KMS-11 (cell line): ENCODE measurements at regions not wholly inside any gene's neighbourhood (a gene's known extent, or its start where the extent isn't known, plus 50 kb on each side); places are given as distances from the start of the nearest gene placed in this dataset.

Experiments
- H2AFZ ChIP-seq: fragments of 200-600 bp; sonication (generic); 2 replicates; pipeline ENCODE4 v1.6.1; 2016; ENCODE audit warnings: antibody characterized with exemption, mixed run types, low read depth
- H3K27ac ChIP-seq: fragments of 200-600 bp; sonication (generic); 2 replicates; pipeline ENCODE4 v1.6.1; 2016; ENCODE audit warnings: mild to moderate bottlenecking, mixed run types
- H3K27me3 ChIP-seq: fragments of 200-600 bp; sonication (generic); 2 replicates; pipeline ENCODE4 v1.6.1; 2017; ENCODE audit warnings: mild to moderate bottlenecking, low read depth, mixed run types, moderate library complexity; ENCODE audit not compliant: insufficient read depth
- H3K36me3 ChIP-seq: fragments of 200-600 bp; sonication (generic); 2 replicates; pipeline ENCODE4 v1.6.1; 2017; ENCODE audit warnings: mild to moderate bottlenecking, mixed run types; ENCODE audit not compliant: insufficient read depth
- H3K4me1 ChIP-seq: fragments of 200-600 bp; sonication (generic); 2 replicates; pipeline ENCODE4 v1.6.1; 2016; ENCODE audit warnings: mild to moderate bottlenecking, low read depth, mixed run types; ENCODE audit not compliant: poor library complexity, severe bottlenecking
- H3K4me2 ChIP-seq: fragments of 200-600 bp; sonication (generic); 2 replicates; pipeline ENCODE4 v1.7.0; 2016; ENCODE audit warnings: mild to moderate bottlenecking, mixed run types
- H3K4me3 ChIP-seq: fragments of 200-600 bp; sonication (generic); IDR thresholded peaks from 2 replicates; pipeline ENCODE4 v1.6.1; 2017; ENCODE audit warnings: low read depth, low read length, mixed read lengths; ENCODE audit not compliant: insufficient read depth
- H3K79me2 ChIP-seq: fragments of 200-600 bp; sonication (generic); 2 replicates; pipeline ENCODE4 v1.6.1; 2016; ENCODE audit warnings: low read depth, mixed run types; ENCODE audit not compliant: insufficient read depth
- H3K9ac ChIP-seq: fragments of 200-600 bp; sonication (generic); 2 replicates; pipeline ENCODE4 v1.6.1; 2016; ENCODE audit warnings: mild to moderate bottlenecking, mixed run types
- H4K20me1 ChIP-seq: fragments of 200-600 bp; sonication (generic); 2 replicates; pipeline ENCODE4 v1.6.1; 2016; ENCODE audit warnings: mild to moderate bottlenecking, mixed run types; ENCODE audit not compliant: insufficient read depth
- TF ChIP-seq, protein P1 (sequence below): fragments of 200-600 bp; sonication (generic); conservative IDR thresholded peaks from 2 replicates; pipeline ENCODE4 v1.6.1; 2017; ENCODE audit warnings: low read depth, mild to moderate bottlenecking, antibody characterized with exemption, low read length, moderate library complexity, mixed read lengths

DNA sequence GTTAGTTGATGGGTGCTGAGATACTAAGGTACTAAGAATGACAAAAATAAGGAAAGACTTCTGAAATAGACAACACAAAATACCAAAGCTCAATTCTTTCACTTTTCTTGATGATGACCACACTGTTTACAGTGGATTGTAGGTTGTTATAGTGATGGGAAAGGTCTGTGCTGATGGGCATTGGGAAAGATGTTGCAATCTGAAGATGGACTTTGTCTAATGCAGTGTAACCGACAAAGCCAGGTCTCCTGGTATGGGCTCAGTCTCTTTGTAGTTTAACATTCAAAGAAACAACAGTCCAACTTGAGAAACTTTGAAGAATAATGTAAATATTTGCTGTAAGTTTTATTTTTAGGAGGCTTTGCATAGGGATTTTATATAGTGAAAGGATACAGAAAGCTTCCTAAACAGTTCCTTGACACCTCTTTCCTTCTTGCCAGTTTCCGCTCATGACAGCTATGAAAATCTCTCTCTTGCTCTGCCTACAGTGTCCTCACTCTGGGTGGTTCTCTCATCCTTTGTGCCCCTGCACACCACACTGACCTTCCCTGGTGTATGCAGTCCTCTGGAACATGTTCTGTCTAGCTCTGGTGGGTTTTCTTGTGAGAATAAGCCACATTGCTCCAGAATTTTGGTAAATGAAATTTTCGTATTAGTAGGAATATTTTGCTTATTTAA, 172.2 kb downstream of the KCNRG start:
- no peak overlapping the region for H3K4me3 ChIP-seq
- no peaks in the 10 kb centered on the region for H4K20me1 ChIP-seq
- no peak overlapping the region for H2AFZ ChIP-seq
- H3K27ac ChIP-seq = no peak overlapping the region
- no peak overlapping the region for H3K9ac ChIP-seq
- no peaks in the 10 kb centered on the region for H3K4me1 ChIP-seq
- no peaks in the 10 kb centered on the region for H3K27me3 ChIP-seq
- no peaks in the 10 kb centered on the region for H3K36me3 ChIP-seq
- TF ChIP-seq, protein P1, sequence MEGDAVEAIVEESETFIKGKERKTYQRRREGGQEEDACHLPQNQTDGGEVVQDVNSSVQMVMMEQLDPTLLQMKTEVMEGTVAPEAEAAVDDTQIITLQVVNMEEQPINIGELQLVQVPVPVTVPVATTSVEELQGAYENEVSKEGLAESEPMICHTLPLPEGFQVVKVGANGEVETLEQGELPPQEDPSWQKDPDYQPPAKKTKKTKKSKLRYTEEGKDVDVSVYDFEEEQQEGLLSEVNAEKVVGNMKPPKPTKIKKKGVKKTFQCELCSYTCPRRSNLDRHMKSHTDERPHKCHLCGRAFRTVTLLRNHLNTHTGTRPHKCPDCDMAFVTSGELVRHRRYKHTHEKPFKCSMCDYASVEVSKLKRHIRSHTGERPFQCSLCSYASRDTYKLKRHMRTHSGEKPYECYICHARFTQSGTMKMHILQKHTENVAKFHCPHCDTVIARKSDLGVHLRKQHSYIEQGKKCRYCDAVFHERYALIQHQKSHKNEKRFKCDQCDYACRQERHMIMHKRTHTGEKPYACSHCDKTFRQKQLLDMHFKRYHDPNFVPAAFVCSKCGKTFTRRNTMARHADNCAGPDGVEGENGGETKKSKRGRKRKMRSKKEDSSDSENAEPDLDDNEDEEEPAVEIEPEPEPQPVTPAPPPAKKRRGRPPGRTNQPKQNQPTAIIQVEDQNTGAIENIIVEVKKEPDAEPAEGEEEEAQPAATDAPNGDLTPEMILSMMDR = no peak
- H3K79me2 ChIP-seq = no peaks in the 10 kb centered on the region
- H3K4me2 ChIP-seq = no peak overlapping the region

DNA sequence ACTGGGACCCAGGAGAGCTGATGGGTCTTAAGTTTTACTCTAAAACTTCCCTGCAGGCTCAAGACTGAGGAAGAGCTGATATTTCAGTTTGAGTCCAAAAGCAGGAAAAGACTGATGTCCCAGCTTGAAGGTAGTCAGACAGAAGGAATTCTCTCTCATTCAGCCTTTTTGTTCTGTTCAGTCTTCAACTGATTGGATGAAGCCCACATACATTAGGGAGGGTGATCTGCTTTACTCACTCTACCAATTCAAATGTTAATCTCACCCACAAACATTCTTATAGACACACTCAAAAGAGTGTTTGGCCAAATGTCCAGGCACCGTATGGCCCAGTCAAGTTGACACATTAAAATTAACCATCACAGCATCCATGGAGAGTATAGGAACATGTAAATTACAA, 173.5 kb downstream of the KCNRG start:
- TF ChIP-seq, protein P1 = no peak
- Histone ChIP-seq H2AFZ (no peak overlapping the region), H3K4me3 (no peak overlapping the region), H3K27me3 (no peaks in the 10 kb centered on the region), H3K27ac (no peak overlapping the region), H3K4me2 (no peak overlapping the region), H3K36me3 (no peaks in the 10 kb centered on the region), H3K4me1 (no peaks in the 10 kb centered on the region), H4K20me1 (no peaks in the 10 kb centered on the region), H3K9ac (no peak overlapping the region), H3K79me2 (no peaks in the 10 kb centered on the region)

DNA sequence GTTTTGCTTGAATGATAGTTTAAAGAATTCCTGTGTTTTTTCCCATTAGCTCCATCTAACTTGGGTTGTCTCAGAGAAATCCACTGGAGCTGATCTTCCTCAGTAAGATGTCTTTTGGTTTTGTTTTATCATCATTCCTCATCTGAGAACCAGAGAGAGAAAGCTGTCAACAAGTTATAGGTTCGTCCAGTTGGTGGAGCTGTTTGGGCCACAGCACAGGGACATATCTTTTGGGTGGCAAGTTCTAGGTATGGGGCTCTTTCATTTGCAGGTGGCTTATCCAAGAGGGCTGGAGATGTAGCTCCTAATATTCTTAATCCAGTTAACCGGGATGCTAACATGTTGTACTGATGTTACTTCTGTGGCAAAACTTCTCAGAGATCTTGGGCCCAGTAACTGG, 174.2 kb downstream of the KCNRG start:
- TF ChIP-seq, protein P1 = no peak
- H3K79me2 ChIP-seq = no peaks in the 10 kb centered on the region
- H4K20me1 ChIP-seq = no peaks in the 10 kb centered on the region
- no peaks in the 10 kb centered on the region for H3K27me3 ChIP-seq
- no peak overlapping the region for H3K9ac ChIP-seq
- H3K4me2 ChIP-seq = no peak overlapping the region
- H3K27ac ChIP-seq = no peak overlapping the region
- H3K4me3 ChIP-seq = no peak overlapping the region
- H2AFZ ChIP-seq = no peak overlapping the region
- H3K36me3 ChIP-seq = no peaks in the 10 kb centered on the region
- H3K4me1 ChIP-seq = no peaks in the 10 kb centered on the region

DNA sequence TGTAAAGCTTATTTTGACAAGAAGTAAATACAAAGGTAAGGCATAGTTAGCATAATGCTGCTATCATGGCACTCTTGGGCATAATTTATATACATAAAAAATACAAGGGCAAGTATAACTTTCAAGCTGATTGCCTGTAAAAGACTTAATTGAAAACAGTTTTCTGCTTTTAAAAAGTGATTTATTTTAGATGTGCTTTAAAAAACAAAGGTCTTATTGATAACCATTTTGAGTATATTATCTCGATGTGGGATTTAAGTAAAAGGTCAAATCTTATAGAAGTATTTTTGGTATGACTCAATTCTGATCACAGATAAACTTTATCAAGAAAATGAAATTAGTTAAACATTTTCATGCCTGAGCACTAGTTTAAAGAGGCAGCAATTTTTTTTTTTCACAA, 175.8 kb downstream of the KCNRG start:
- no peaks in the 10 kb centered on the region for H3K79me2 ChIP-seq
- H3K27ac ChIP-seq = no peak overlapping the region
- H3K36me3 ChIP-seq = no peaks in the 10 kb centered on the region
- no peak overlapping the region for H3K4me3 ChIP-seq
- no peaks in the 10 kb centered on the region for H3K4me1 ChIP-seq
- no peaks in the 10 kb centered on the region for H4K20me1 ChIP-seq
- TF ChIP-seq, protein P1 = no peak
- no peak overlapping the region for H2AFZ ChIP-seq
- no peak overlapping the region for H3K4me2 ChIP-seq
- H3K27me3 ChIP-seq = no peaks in the 10 kb centered on the region
- H3K9ac ChIP-seq = no peak overlapping the region
